ENCODE measurements at regions not wholly inside any gene's neighbourhood (a gene's known extent, or its start where the extent isn't known, plus 50 kb on each side); places are given as distances from the start of the nearest gene placed in this dataset.

- Histone ChIP-seq H3K27ac (no peak overlapping the region), H3K4me3 (no peak overlapping the region), H3K9me3 (no peaks in the 10 kb centered on the region), H3K36me3 (no peaks in the 10 kb centered on the region), H3K27me3 (no peaks in the 10 kb centered on the region), H3K4me1 (no peaks in the 10 kb centered on the region)
- DNase-seq (ENCODE audit: extremely low spot score in 2 of 2), result no peak
- TF ChIP-seq CTCF (IDR thresholded peaks at IDR 0.05) (no peak), POLR2A (IDR thresholded peaks at IDR 0.05) (no peak), POLR2AphosphoS5 (IDR thresholded peaks at IDR 0.05; ENCODE audit: insufficient read depth in 1 of 2, low read depth in 1 of 2) (no peak)
- intact Hi-C loops (cut with DNase I), result no loop called here
Observed at GRCh38 chr13:47133011-47133445, 236.2 kb upstream of the HTR2A start.

GRCh38 chr13:47129461-47129860 is 232.6 kb upstream of the HTR2A start:
- no peak for DNase-seq (ENCODE audit: extremely low spot score in 2 of 2)
- no peaks in the 10 kb centered on the region for H3K9me3 ChIP-seq
- intact Hi-C loops (cut with DNase I), result no loop called here
- no peaks in the 10 kb centered on the region for H3K27me3 ChIP-seq
- H3K27ac ChIP-seq, result no peak overlapping the region
- no peak for TF ChIP-seq POLR2AphosphoS5 (IDR thresholded peaks at IDR 0.05; ENCODE audit: insufficient read depth in 1 of 2, low read depth in 1 of 2)
- no peaks in the 10 kb centered on the region for H3K4me1 ChIP-seq
- no peaks in the 10 kb centered on the region for H3K36me3 ChIP-seq
- no peak overlapping the region for H3K4me3 ChIP-seq

- intact Hi-C loops (cut with DNase I), result no loop called here
- H3K27me3 ChIP-seq, result no peaks in the 10 kb centered on the region
- TF ChIP-seq POLR2AphosphoS5 (IDR thresholded peaks at IDR 0.05; ENCODE audit: insufficient read depth in 1 of 2, low read depth in 1 of 2) (no peak), POLR2A (IDR thresholded peaks at IDR 0.05) (no peak), CTCF (IDR thresholded peaks at IDR 0.05) (no peak)
- H3K4me1 ChIP-seq, result no peaks in the 10 kb centered on the region
- no peak overlapping the region for H3K4me3 ChIP-seq
- DNase-seq (ENCODE audit: extremely low spot score in 2 of 2), result no peak
- no peak overlapping the region for H3K27ac ChIP-seq
- H3K9me3 ChIP-seq, result no peaks in the 10 kb centered on the region
- H3K36me3 ChIP-seq, result no peaks in the 10 kb centered on the region
Observed at GRCh38 chr13:47126432-47126831, 229.6 kb upstream of the HTR2A start.

- no peaks in the 10 kb centered on the region for H3K9me3 ChIP-seq
- H3K27me3 ChIP-seq, result no peaks in the 10 kb centered on the region
- no peak overlapping the region for H3K4me3 ChIP-seq
- no peaks in the 10 kb centered on the region for H3K36me3 ChIP-seq
- H3K4me1 ChIP-seq, result no peaks in the 10 kb centered on the region
- no peak for TF ChIP-seq POLR2A (IDR thresholded peaks at IDR 0.05)
- TF ChIP-seq POLR2AphosphoS5 (IDR thresholded peaks at IDR 0.05; ENCODE audit: insufficient read depth in 1 of 2, low read depth in 1 of 2), result no peak
- no peak for TF ChIP-seq CTCF (IDR thresholded peaks at IDR 0.05)
- no peak for DNase-seq (ENCODE audit: extremely low spot score in 2 of 2)
- no peak overlapping the region for H3K27ac ChIP-seq
- intact Hi-C loops (cut with DNase I), result no loop called here
Observed at GRCh38 chr13:47121092-47121763, 224.4 kb upstream of the HTR2A start.

- no peak overlapping the region for H3K4me3 ChIP-seq
- intact Hi-C loops (cut with DNase I), result no loop called here
- no peak overlapping the region for H3K27ac ChIP-seq
- TF ChIP-seq CTCF (IDR thresholded peaks at IDR 0.05) (no peak), POLR2AphosphoS5 (IDR thresholded peaks at IDR 0.05; ENCODE audit: insufficient read depth in 1 of 2, low read depth in 1 of 2) (no peak)
- no peaks in the 10 kb centered on the region for H3K9me3 ChIP-seq
- no peaks in the 10 kb centered on the region for H3K27me3 ChIP-seq
- H3K36me3 ChIP-seq, result no peaks in the 10 kb centered on the region
- H3K4me1 ChIP-seq, result no peaks in the 10 kb centered on the region
- DNase-seq (ENCODE audit: extremely low spot score in 2 of 2), result no peak
Observed at GRCh38 chr13:47120282-47120681, 223.4 kb upstream of the HTR2A start.

Data from vagina (tissue), 2 donors.